ENCODE measurements at regions not wholly inside any gene's neighbourhood (a gene's known extent, or its start where the extent isn't known, plus 50 kb on each side); places are given as distances from the start of the nearest gene placed in this dataset.

DNA sequence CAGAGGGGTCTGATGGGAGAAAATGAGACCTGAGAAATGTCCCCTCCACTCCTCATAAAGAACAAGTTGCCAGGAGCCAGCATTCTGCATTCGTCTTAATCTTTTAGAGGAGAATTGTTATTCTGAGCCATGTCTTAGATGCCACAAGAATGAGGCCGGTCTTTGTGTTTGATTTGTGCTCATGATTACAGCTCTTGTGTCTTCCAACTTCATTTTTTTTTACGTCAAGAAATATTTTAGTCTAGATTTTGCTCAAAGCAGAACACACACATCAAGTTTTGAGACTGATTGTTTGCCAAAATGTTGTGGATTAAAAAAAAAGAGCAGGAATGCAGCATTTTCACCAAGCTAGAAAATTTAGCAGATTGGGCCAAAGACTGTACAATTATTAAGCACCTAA lies 130.6 kb upstream of the PITX2 start:
- CTCF ChIA-PET, result interaction anchor here (1.2 kb wide), 1 partner anchor 12 kb away, joined by 3 read pairs; no protein-coding TSS in a partner anchor

DNA sequence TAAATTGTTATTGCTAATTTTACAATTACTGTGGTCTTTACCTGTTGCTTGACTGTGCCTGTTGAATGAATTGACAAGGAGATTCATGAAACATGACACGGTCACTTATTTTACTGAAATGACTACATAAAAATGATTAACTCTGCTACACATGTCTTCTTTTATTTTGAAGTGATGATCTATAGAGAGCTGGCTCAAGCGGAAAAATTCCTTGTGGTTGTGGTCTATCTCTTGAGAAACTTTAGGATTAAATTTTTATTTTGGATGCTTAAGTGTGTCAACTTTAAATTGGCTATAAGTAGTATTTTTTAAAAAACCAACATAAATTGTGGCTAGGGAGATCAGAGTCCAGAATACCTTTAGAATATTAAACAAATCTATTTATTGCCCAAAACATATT lies 131.8 kb upstream of the PITX2 start:
- H3K4me3 ChIP-seq (ENCODE audit: low read depth, low read length), result no peak overlapping the region
- H3K36me3 ChIP-seq (ENCODE audit: control insufficient read depth, insufficient read depth, low read length), result no peaks in the 10 kb centered on the region
- POLR2A ChIA-PET, result no interaction called here
- TF ChIP-seq, protein P1, sequence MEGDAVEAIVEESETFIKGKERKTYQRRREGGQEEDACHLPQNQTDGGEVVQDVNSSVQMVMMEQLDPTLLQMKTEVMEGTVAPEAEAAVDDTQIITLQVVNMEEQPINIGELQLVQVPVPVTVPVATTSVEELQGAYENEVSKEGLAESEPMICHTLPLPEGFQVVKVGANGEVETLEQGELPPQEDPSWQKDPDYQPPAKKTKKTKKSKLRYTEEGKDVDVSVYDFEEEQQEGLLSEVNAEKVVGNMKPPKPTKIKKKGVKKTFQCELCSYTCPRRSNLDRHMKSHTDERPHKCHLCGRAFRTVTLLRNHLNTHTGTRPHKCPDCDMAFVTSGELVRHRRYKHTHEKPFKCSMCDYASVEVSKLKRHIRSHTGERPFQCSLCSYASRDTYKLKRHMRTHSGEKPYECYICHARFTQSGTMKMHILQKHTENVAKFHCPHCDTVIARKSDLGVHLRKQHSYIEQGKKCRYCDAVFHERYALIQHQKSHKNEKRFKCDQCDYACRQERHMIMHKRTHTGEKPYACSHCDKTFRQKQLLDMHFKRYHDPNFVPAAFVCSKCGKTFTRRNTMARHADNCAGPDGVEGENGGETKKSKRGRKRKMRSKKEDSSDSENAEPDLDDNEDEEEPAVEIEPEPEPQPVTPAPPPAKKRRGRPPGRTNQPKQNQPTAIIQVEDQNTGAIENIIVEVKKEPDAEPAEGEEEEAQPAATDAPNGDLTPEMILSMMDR (IDR thresholded peaks at IDR 0.05; ENCODE audit: insufficient read depth, low read depth, low read length), result no peak
- H3K27me3 ChIP-seq (ENCODE audit: control insufficient read depth, insufficient read depth, low read length), result no peaks in the 10 kb centered on the region
- CTCF ChIA-PET, result no interaction called here
- DNase-seq (ENCODE audit: low read depth), result no peak

More for the DNA sequence above, 130.6 kb upstream of the PITX2 start:
- H3K36me3 ChIP-seq (ENCODE audit: control insufficient read depth, insufficient read depth, low read length), result no peaks in the 10 kb centered on the region
- TF ChIP-seq, protein P1 (IDR thresholded peaks at IDR 0.05; ENCODE audit: insufficient read depth, low read depth, low read length), result no peak
- no peak for DNase-seq (ENCODE audit: low read depth)
- H3K4me3 ChIP-seq (ENCODE audit: low read depth, low read length), result no peak overlapping the region
- POLR2A ChIA-PET, result no interaction called here
- H3K27me3 ChIP-seq (ENCODE audit: control insufficient read depth, insufficient read depth, low read length), result no peaks in the 10 kb centered on the region

DNA sequence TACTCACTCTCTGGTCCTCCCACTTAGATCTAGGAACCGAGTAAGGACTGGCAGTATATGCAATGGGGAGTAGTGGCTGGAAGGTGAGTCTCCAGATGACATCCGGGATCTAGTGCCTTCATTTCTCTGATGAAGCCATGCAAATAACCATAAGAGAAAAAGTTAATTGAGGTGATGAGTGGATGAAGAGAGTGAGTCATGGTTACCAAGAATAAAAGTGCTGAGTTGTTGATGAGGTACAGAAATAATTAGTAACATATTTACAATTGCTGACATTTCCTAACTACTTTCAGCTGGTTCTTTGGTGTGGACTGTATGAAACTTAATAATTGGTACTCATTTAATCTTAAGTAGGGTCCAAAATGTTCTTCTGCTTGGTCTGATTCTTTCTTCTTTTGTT lies 146.7 kb upstream of the PITX2 start:
- Histone ChIP-seq H3K36me3 (ENCODE audit: control insufficient read depth, insufficient read depth, low read length) (no peaks in the 10 kb centered on the region), H3K4me3 (ENCODE audit: low read depth, low read length) (no peak overlapping the region), H3K27me3 (ENCODE audit: control insufficient read depth, insufficient read depth, low read length) (no peaks in the 10 kb centered on the region)
- no peak for DNase-seq (ENCODE audit: low read depth)
- ChIA-PET CTCF (no interaction called here), POLR2A (no interaction called here)
- TF ChIP-seq, protein P1 (IDR thresholded peaks at IDR 0.05; ENCODE audit: insufficient read depth, low read depth, low read length), result no peak

DNA sequence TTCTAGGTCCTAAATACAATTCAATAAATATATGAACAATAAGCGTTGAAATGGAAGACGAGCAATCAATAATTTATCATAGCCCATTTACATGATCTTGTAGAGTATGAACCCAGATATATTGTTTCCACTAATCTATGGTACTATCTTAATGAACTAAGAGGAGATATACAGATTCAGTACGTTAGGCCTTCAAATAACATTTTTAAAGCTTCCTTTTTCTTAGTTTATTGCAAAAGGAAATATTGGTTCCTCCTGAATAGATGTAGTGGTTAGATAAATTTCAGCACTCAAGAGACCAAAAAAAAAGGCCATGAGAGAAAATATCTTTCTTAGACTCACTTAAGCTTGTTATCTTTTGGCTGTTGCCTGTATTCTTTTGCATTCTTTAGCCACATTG lies 147.5 kb upstream of the PITX2 start:
- CTCF ChIA-PET, result interaction anchor here (1.1 kb wide), 1 partner anchor 45 kb away, joined by 4 read pairs; no protein-coding TSS in a partner anchor
- no peaks in the 10 kb centered on the region for H3K27me3 ChIP-seq (ENCODE audit: control insufficient read depth, insufficient read depth, low read length)
- TF ChIP-seq, protein P1 (IDR thresholded peaks at IDR 0.05; ENCODE audit: insufficient read depth, low read depth, low read length), result no peak
- H3K36me3 ChIP-seq (ENCODE audit: control insufficient read depth, insufficient read depth, low read length), result no peaks in the 10 kb centered on the region
- H3K4me3 ChIP-seq (ENCODE audit: low read depth, low read length), result no peak overlapping the region
- POLR2A ChIA-PET, result no interaction called here
- DNase-seq (ENCODE audit: low read depth), result no peak

GRCh38 chr4:110778521-110778920 lies 155.6 kb upstream of the PITX2 start:
- POLR2A ChIA-PET, result no interaction called here
- Histone ChIP-seq H3K27me3 (ENCODE audit: control insufficient read depth, insufficient read depth, low read length) (no peaks in the 10 kb centered on the region), H3K4me3 (ENCODE audit: low read depth, low read length) (no peak overlapping the region), H3K36me3 (ENCODE audit: control insufficient read depth, insufficient read depth, low read length) (no peaks in the 10 kb centered on the region)
- CTCF ChIA-PET, result no interaction called here
- DNase-seq (ENCODE audit: low read depth), result no peak
- TF ChIP-seq, protein P1 (IDR thresholded peaks at IDR 0.05; ENCODE audit: insufficient read depth, low read depth, low read length), result no peak
